Hepatocyte (in vitro differentiated cells): ENCODE measurements at regions not wholly inside any gene's neighbourhood (a gene's known extent, or its start where the extent isn't known, plus 50 kb on each side); places are given as distances from the start of the nearest gene placed in this dataset.

Experiments used
- DNase-seq: peaks from one replicate; pipeline ENCODE4 v3.0.0-alpha.2; 2016; ENCODE audit warnings: low spot score
- H2AFZ ChIP-seq: fragments of 200-600 bp; sonication (generic); 2 replicates; pipeline ENCODE4 v1.6.0; 2016; ENCODE audit warnings: antibody characterized with exemption, mild to moderate bottlenecking
- H3K27ac ChIP-seq: fragments of 200-600 bp; sonication (generic); 2 replicates; pipeline ENCODE4 v1.5.1; 2016; ENCODE audit warnings: mild to moderate bottlenecking
- H3K27me3 ChIP-seq: fragments of 200-600 bp; sonication (generic); 2 replicates; pipeline ENCODE4 v1.6.1; 2016
- H3K36me3 ChIP-seq: fragments of 200-600 bp; sonication (generic); replicated peaks from 2 replicates; pipeline ENCODE4 v1.5.1; 2016; ENCODE audit warnings: low read depth; ENCODE audit not compliant: insufficient read depth
- H3K4me1 ChIP-seq: fragments of 200-600 bp; sonication (generic); 2 replicates; pipeline ENCODE4 v1.5.1; 2016; ENCODE audit warnings: mild to moderate bottlenecking, moderate library complexity; ENCODE audit not compliant: insufficient read depth
- H3K4me2 ChIP-seq: fragments of 200-600 bp; sonication (generic); 2 replicates; pipeline ENCODE4 v1.6.0; 2016
- H3K4me3 ChIP-seq: fragments of 200-600 bp; sonication (generic); 2 replicates; pipeline ENCODE4 v1.5.1; 2016; ENCODE audit warnings: mild to moderate bottlenecking
- H3K79me2 ChIP-seq: fragments of 200-600 bp; sonication (generic); 2 replicates; pipeline ENCODE4 v1.6.0; 2017; ENCODE audit warnings: mild to moderate bottlenecking
- H3K9me2 ChIP-seq: fragments of 200-600 bp; sonication (generic); replicated peaks from 2 replicates; pipeline ENCODE4 v1.6.0; 2017; ENCODE audit warnings: mild to moderate bottlenecking; ENCODE audit not compliant: insufficient read depth
- H3K9me3 ChIP-seq: fragments of 200-600 bp; sonication (generic); 2 replicates; pipeline ENCODE4 v1.5.1; 2016; ENCODE audit warnings: low read depth, mild to moderate bottlenecking
- H4K20me1 ChIP-seq: fragments of 200-600 bp; sonication (generic); 2 replicates; pipeline ENCODE4 v1.6.0; 2016; ENCODE audit warnings: mild to moderate bottlenecking; ENCODE audit not compliant: insufficient read depth, poor library complexity, severe bottlenecking
- EZH2 ChIP-seq: fragments of 200-600 bp; sonication (generic); IDR thresholded peaks from 2 replicates; pipeline ENCODE4 v1.6.1; 2016; ENCODE audit warnings: antibody characterized with exemption, mild to moderate bottlenecking, borderline replicate concordance
- EZH2phosphoT487 ChIP-seq: fragments of 200-600 bp; sonication (generic); IDR thresholded peaks from one replicate; pipeline ENCODE4 v1.6.1; 2018; ENCODE audit warnings: antibody characterized with exemption, mild to moderate bottlenecking, low read depth, moderate library complexity; ENCODE audit not compliant: unreplicated experiment, severe bottlenecking
- WGBS: methylation state at CpG from one replicate; pipeline ENCODE4 v1.1.6; 2016; ENCODE audit warnings: low lambda C conversion rate; ENCODE audit errors: missing lambda C conversion rate; 5-methylcytosine and 5-hydroxymethylcytosine counted together
- TF ChIP-seq, protein P1 (sequence below): fragments of 200-600 bp; sonication (generic); IDR thresholded peaks from 2 replicates; pipeline ENCODE4 v1.5.1; 2016; ENCODE audit warnings: antibody characterized with exemption, mild to moderate bottlenecking; ENCODE audit not compliant: poor library complexity

DNA sequence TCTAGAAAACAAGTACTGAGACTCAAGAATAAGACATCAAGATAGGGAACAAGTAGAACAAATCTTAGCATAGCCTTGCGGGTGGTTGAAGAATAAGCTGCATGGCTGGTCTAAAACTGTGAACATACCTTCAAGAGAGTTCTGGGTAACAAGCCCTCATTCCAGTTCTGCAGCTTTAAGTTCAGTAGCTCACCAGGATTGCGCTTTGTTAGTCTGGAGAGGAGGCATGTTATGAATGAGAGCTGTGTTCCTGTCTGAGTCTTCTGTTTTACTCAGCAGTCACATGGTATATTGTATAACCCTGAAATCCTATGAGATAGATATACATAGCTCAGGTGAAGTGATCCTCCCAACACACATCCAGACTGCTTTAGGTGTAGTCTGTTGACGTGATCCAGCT, 406.6 kb upstream of the IRAK1BP1 start:
- Histone ChIP-seq H4K20me1 (no peaks in the 10 kb centered on the region), H3K79me2 (no peaks in the 10 kb centered on the region), H2AFZ (no peak overlapping the region), H3K9me2 (no peaks in the 10 kb centered on the region), H3K4me1 (no peaks in the 10 kb centered on the region), H3K4me3 (no peak overlapping the region), H3K27ac (no peak overlapping the region), H3K36me3 (no peaks in the 10 kb centered on the region), H3K9me3 (no peaks in the 10 kb centered on the region), H3K4me2 (no peak overlapping the region), H3K27me3 (no peaks in the 10 kb centered on the region)
- 77% methylated on average over 3 of the region's 3 CpGs for WGBS
- no peak for DNase-seq
- TF ChIP-seq, protein P1, sequence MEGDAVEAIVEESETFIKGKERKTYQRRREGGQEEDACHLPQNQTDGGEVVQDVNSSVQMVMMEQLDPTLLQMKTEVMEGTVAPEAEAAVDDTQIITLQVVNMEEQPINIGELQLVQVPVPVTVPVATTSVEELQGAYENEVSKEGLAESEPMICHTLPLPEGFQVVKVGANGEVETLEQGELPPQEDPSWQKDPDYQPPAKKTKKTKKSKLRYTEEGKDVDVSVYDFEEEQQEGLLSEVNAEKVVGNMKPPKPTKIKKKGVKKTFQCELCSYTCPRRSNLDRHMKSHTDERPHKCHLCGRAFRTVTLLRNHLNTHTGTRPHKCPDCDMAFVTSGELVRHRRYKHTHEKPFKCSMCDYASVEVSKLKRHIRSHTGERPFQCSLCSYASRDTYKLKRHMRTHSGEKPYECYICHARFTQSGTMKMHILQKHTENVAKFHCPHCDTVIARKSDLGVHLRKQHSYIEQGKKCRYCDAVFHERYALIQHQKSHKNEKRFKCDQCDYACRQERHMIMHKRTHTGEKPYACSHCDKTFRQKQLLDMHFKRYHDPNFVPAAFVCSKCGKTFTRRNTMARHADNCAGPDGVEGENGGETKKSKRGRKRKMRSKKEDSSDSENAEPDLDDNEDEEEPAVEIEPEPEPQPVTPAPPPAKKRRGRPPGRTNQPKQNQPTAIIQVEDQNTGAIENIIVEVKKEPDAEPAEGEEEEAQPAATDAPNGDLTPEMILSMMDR: no peak
- TF ChIP-seq EZH2phosphoT487: no peak
- TF ChIP-seq EZH2: no peak

DNA sequence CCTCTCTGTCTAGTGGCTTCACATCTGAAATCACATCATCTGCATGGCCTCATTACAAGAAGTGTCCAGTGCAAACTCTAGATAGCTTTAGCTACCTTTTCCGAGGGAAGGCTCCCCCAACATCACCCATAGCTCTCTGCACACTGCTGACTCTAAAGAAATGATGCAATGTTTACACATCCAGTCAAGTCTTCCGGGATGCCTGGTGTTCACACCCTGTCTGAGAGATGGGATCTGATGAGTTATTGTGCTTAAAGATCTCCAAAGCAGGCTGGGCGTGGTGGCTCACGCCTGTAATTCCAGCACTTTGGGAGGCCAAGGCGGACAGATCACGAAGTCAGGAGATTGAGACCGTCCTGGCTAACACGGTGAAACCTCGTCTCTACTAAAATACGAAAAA, 404.6 kb upstream of the IRAK1BP1 start:
- H3K36me3 ChIP-seq: no peaks in the 10 kb centered on the region
- H3K27me3 ChIP-seq: no peaks in the 10 kb centered on the region
- no peak overlapping the region for H3K4me2 ChIP-seq
- H4K20me1 ChIP-seq: no peaks in the 10 kb centered on the region
- no peak overlapping the region for H3K4me3 ChIP-seq
- H3K9me2 ChIP-seq: no peaks in the 10 kb centered on the region
- TF ChIP-seq EZH2phosphoT487: no peak
- no peak for TF ChIP-seq EZH2
- TF ChIP-seq, protein P1: no peak
- H3K27ac ChIP-seq: no peak overlapping the region
- no peak for DNase-seq
- H3K9me3 ChIP-seq: no peaks in the 10 kb centered on the region
- 91% methylated on average over 10 of the region's 10 CpGs for WGBS
- H3K4me1 ChIP-seq: no peaks in the 10 kb centered on the region
- no peak overlapping the region for H2AFZ ChIP-seq
- no peaks in the 10 kb centered on the region for H3K79me2 ChIP-seq

DNA sequence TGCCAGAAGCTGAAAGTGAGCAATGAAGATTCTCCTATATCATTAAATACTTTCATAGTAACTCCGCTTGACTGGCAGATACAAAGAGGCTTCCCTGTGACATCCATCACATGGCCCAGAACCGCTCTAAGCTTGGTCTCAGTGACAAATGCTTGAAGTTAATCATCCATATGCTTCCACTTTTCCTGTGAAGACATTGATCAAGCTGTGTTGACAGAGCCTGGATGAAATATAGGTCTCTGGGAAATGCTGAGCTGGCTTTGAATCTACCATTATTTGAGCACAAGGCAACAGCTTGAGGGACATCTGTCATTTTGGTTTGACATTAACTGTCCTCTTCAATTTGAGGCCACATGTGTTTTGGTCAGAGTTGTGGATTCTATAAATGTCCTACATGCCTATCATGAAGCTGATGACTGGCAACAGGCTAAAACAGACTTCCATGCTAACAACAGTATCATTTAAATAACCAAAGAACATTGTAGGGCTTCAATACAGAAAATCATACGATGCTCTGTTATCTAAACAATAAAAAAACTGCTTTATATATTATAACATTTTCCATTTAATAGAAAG, 402.2 kb upstream of the IRAK1BP1 start:
- no peaks in the 10 kb centered on the region for H3K4me1 ChIP-seq
- H3K27ac ChIP-seq: no peak overlapping the region
- H4K20me1 ChIP-seq: no peaks in the 10 kb centered on the region
- H3K36me3 ChIP-seq: no peaks in the 10 kb centered on the region
- WGBS: 93% methylated on average over 3 of the region's 3 CpGs
- H2AFZ ChIP-seq: no peak overlapping the region
- H3K9me3 ChIP-seq: no peaks in the 10 kb centered on the region
- H3K79me2 ChIP-seq: no peaks in the 10 kb centered on the region
- no peaks in the 10 kb centered on the region for H3K27me3 ChIP-seq
- TF ChIP-seq, protein P1: no peak
- TF ChIP-seq EZH2phosphoT487 (no peak), EZH2 (no peak)
- no peak overlapping the region for H3K4me2 ChIP-seq
- no peak for DNase-seq
- no peak overlapping the region for H3K4me3 ChIP-seq
- H3K9me2 ChIP-seq: no peaks in the 10 kb centered on the region

DNA sequence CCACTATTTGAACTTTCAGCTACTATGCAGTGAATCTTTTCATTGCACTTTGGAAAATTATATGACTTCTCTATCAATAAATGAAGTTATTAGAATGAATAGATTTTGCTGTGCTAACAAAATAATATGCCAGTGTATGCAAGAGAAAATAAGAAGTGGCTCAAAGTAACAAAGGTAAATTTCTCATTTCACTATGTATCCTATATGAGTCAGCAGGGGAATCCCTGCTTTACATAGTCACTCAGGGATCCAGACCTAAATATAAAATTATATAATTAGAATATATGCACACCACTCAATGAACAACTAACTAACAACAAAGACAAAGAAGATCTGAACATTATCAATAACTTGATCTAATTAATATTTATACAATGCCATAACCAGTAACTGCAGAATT, 390.8 kb upstream of the IRAK1BP1 start:
- H3K4me3 ChIP-seq: no peak overlapping the region
- no peak overlapping the region for H3K4me2 ChIP-seq
- no peak overlapping the region for H3K27ac ChIP-seq
- TF ChIP-seq EZH2: no peak
- TF ChIP-seq, protein P1: no peak
- TF ChIP-seq EZH2phosphoT487: no peak
- H3K4me1 ChIP-seq: peaks cover 7% of the 10 kb centered on the region
- no peaks in the 10 kb centered on the region for H3K36me3 ChIP-seq
- no peak for DNase-seq
- H2AFZ ChIP-seq: no peak overlapping the region
- H3K79me2 ChIP-seq: no peaks in the 10 kb centered on the region
- no peaks in the 10 kb centered on the region for H3K9me3 ChIP-seq
- no peaks in the 10 kb centered on the region for H3K27me3 ChIP-seq
- H3K9me2 ChIP-seq: no peaks in the 10 kb centered on the region
- H4K20me1 ChIP-seq: no peaks in the 10 kb centered on the region
